Activated CD4-positive, alpha-beta T cell treated with anti-CD3 and anti-CD28 coated beads, Interleukin-2, Interleukin-4, amounts not matched to agents 100 ng/mL and 50 ng/mL, durations not matched to agents 16 hours and 8 hours (primary cell): ENCODE measurements at regions not wholly inside any gene's neighbourhood (a gene's known extent, or its start where the extent isn't known, plus 50 kb on each side); places are given as distances from the start of the nearest gene placed in this dataset.
"Not testable (repeated sequence)": the region's sequence is repeated elsewhere in the genome, so short reads cannot be mapped to it uniquely, and the experiment has no call there.

Experiments used
- DNase-seq: peaks from one replicate; pipeline ENCODE4 v3.0.0-alpha.2; 2020; ENCODE audit warnings: low spot score

- DNase-seq, result no peak
Measured at GRCh38 chr20:7792150-7792869, 147.9 kb downstream of the HAO1 start.

- no peak for DNase-seq
Measured at GRCh38 chr20:7798176-7798575, 142.1 kb downstream of the HAO1 start.

- no peak for DNase-seq
Measured at GRCh38 chr20:7799862-7800261, 140.4 kb downstream of the HAO1 start.

GRCh38 chr20:7803411-7804151 is 136.7 kb downstream of the HAO1 start:
- DNase-seq, result not testable (repeated sequence)

- DNase-seq, result no peak
Measured at GRCh38 chr20:7806831-7807230, 133.4 kb downstream of the HAO1 start.

- no peak for DNase-seq
Measured at GRCh38 chr20:7817286-7817685, 123.0 kb downstream of the HAO1 start.

- no peak for DNase-seq
Measured at GRCh38 chr20:7818477-7818876, 121.8 kb downstream of the HAO1 start.

GRCh38 chr20:7820897-7821296 is 119.4 kb downstream of the HAO1 start:
- DNase-seq, result no peak

GRCh38 chr20:7822772-7823171 is 117.5 kb downstream of the HAO1 start:
- no peak for DNase-seq

- no peak for DNase-seq
Measured at GRCh38 chr20:7828437-7828836, 111.8 kb downstream of the HAO1 start.

GRCh38 chr20:7829031-7829430 is 111.2 kb downstream of the HAO1 start:
- DNase-seq, result no peak

GRCh38 chr20:7829776-7830175 is 110.5 kb downstream of the HAO1 start:
- no peak for DNase-seq
